ENCODE measurements at regions not wholly inside any gene's neighbourhood (a gene's known extent, or its start where the extent isn't known, plus 50 kb on each side); places are given as distances from the start of the nearest gene placed in this dataset.

DNA sequence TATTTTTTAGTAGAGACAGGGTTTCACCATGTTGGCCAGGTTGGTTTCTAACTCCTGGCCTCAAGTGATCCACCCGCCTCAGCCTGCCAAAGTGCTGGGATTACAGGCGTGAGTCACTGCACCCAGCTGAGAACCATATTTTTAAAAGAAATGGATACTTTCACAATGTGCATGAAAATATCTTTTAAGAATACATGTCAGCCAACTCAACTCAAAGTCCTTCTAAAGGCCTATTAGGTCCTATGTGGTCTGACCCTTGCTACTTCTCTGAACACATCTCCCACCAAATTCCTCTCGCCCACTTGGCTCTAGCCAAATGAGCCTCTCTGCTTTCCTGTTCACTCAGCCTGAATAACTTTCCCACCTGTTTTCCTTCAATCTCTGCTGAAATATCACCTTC, 119.6 kb downstream of the MTX2 start:
- no peak overlapping the region for H3K9ac ChIP-seq (ENCODE audit: low read length)
- no peaks in the 10 kb centered on the region for H3K36me3 ChIP-seq (ENCODE audit: low read depth, low read length)
- H3K4me2 ChIP-seq (ENCODE audit: low read length) = no peak overlapping the region
- no peak overlapping the region for H3K4me3 ChIP-seq (ENCODE audit: low read length)
- ATAC-seq (no peak), DNase-seq (peak; percentile 0)
- H3K27me3 ChIP-seq (ENCODE audit: low read length) = no peaks in the 10 kb centered on the region
- H4K20me1 ChIP-seq (ENCODE audit: low read length) = no peaks in the 10 kb centered on the region
- H3K9me3 ChIP-seq (ENCODE audit: low read length) = no peaks in the 10 kb centered on the region
- no peaks in the 10 kb centered on the region for H3F3A ChIP-seq (ENCODE audit: low read length, unreplicated experiment)
- no peaks in the 10 kb centered on the region for H3K4me1 ChIP-seq (ENCODE audit: insufficient read depth, low read length)
- intact Hi-C loops (cut with micrococcal nuclease) = no loop called here
- H3K79me2 ChIP-seq (ENCODE audit: low read length) = no peaks in the 10 kb centered on the region
- BruUV-seq (replicated peaks) = no TSS peak
- ChIA-PET POLR2A (ENCODE audit: unreplicated experiment) (no interaction called here), CTCF (interaction anchor here (0.6 kb wide), 1 partner anchor 61 kb away, joined by 4 read pairs; no protein-coding TSS in a partner anchor)
- H3K9me2 ChIP-seq (replicated peaks; ENCODE audit: low read length) = no peaks in the 10 kb centered on the region
- TF ChIP-seq, protein P1, sequence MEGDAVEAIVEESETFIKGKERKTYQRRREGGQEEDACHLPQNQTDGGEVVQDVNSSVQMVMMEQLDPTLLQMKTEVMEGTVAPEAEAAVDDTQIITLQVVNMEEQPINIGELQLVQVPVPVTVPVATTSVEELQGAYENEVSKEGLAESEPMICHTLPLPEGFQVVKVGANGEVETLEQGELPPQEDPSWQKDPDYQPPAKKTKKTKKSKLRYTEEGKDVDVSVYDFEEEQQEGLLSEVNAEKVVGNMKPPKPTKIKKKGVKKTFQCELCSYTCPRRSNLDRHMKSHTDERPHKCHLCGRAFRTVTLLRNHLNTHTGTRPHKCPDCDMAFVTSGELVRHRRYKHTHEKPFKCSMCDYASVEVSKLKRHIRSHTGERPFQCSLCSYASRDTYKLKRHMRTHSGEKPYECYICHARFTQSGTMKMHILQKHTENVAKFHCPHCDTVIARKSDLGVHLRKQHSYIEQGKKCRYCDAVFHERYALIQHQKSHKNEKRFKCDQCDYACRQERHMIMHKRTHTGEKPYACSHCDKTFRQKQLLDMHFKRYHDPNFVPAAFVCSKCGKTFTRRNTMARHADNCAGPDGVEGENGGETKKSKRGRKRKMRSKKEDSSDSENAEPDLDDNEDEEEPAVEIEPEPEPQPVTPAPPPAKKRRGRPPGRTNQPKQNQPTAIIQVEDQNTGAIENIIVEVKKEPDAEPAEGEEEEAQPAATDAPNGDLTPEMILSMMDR (conservative IDR thresholded peaks at IDR 0.05; ENCODE audit: low read depth, low read length) = no peak
- no peak for TF ChIP-seq EZH2 (IDR thresholded peaks at IDR 0.05; ENCODE audit: low read length, unreplicated experiment)
- no peak for TF ChIP-seq EZH2phosphoT487 (IDR thresholded peaks at IDR 0.05; ENCODE audit: borderline replicate concordance, low read length)
- H3K27ac ChIP-seq (ENCODE audit: low read length) = no peak overlapping the region
- no peak overlapping the region for H2AFZ ChIP-seq (ENCODE audit: low read length)

DNA sequence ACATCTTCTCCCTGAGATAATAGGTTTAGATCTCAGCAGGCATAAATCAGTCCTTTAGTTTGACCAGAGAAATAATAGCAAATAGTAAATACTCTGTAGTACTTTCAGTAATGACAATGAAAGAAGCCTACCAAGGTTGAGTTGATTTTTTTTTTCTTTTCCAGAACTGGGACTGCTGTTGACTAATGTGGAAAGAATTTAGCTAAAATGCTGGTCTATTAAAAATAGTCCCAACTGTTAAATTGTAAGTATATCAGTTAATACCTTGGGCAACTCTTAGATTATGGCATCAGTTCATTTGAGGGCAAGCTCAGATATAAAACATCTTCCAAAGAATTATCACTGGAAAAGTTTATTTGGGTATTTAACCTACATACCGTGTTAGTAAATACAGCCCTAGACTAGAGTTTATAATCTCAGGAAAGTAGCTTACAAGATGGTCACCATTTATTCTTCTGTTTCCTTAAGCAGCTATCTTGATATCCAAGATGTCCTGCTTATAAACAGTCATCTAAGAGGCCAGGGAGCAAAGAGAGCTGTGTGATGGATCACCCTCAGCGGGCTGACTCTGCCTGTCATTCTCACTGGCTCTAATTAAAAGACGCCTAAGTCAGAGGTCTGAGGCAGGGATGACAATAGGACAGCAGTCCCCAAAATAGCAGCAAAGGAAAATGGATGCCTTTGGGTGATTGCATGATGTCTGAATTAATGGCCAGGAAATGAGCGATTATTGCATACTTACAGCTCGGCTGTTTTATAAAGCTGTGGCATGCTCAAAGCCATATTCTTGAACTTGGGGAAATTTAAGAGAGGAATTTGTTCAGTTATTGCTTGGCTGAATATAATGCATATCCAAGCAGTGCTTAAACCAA, 121.3 kb downstream of the MTX2 start:
- ChIA-PET CTCF (no interaction called here), POLR2A (ENCODE audit: unreplicated experiment) (no interaction called here)
- H3K4me1 ChIP-seq (ENCODE audit: insufficient read depth, low read length) = peaks cover 9% of the 10 kb centered on the region
- no peak overlapping the region for H3K4me3 ChIP-seq (ENCODE audit: low read length)
- no peaks in the 10 kb centered on the region for H3K27me3 ChIP-seq (ENCODE audit: low read length)
- no peak overlapping the region for H3K4me2 ChIP-seq (ENCODE audit: low read length)
- H3K9me3 ChIP-seq (ENCODE audit: low read length) = no peaks in the 10 kb centered on the region
- no TSS peak for BruUV-seq (replicated peaks)
- intact Hi-C loops (cut with micrococcal nuclease) = no loop called here
- no peaks in the 10 kb centered on the region for H4K20me1 ChIP-seq (ENCODE audit: low read length)
- ATAC-seq (no peak), DNase-seq (peak; percentile 17)
- no peaks in the 10 kb centered on the region for H3K36me3 ChIP-seq (ENCODE audit: low read depth, low read length)
- no peak overlapping the region for H3K27ac ChIP-seq (ENCODE audit: low read length)
- no peaks in the 10 kb centered on the region for H3K9me2 ChIP-seq (replicated peaks; ENCODE audit: low read length)
- H2AFZ ChIP-seq (ENCODE audit: low read length) = 0 out of 2 replicates have a peak overlapping the region, but pooled peaks have one; percentile 23
- no peaks in the 10 kb centered on the region for H3F3A ChIP-seq (ENCODE audit: low read length, unreplicated experiment)
- TF ChIP-seq, protein P1 (conservative IDR thresholded peaks at IDR 0.05; ENCODE audit: low read depth, low read length) = no peak
- TF ChIP-seq EZH2 (IDR thresholded peaks at IDR 0.05; ENCODE audit: low read length, unreplicated experiment) (no peak), EZH2phosphoT487 (IDR thresholded peaks at IDR 0.05; ENCODE audit: borderline replicate concordance, low read length) (no peak)
- no peaks in the 10 kb centered on the region for H3K79me2 ChIP-seq (ENCODE audit: low read length)
- no peak overlapping the region for H3K9ac ChIP-seq (ENCODE audit: low read length)

DNA sequence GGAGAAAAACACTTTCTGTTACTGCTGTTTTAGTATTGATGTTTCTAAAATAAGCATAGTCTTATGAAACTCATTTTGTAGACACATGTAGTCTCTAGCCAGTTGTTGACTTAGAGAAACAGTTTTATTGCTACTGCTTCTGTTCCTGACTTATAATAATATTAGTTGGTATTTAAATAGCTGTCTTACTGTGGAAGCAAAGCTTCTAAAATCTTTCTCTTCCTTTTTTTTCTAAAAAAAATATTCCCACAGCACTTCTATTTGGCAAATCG, 121.8 kb downstream of the MTX2 start:
- DNase-seq (no peak), ATAC-seq (no peak)
- intact Hi-C loops (cut with micrococcal nuclease) = no loop called here
- no peak overlapping the region for H3K4me3 ChIP-seq (ENCODE audit: low read length)
- no peaks in the 10 kb centered on the region for H3K27me3 ChIP-seq (ENCODE audit: low read length)
- CTCF ChIA-PET = no interaction called here
- no peak for TF ChIP-seq EZH2phosphoT487 (IDR thresholded peaks at IDR 0.05; ENCODE audit: borderline replicate concordance, low read length)
- TF ChIP-seq, protein P1 (conservative IDR thresholded peaks at IDR 0.05; ENCODE audit: low read depth, low read length) = no peak
- no peak for TF ChIP-seq EZH2 (IDR thresholded peaks at IDR 0.05; ENCODE audit: low read length, unreplicated experiment)
- H3K27ac ChIP-seq (ENCODE audit: low read length) = no peak overlapping the region
- H3K9me2 ChIP-seq (replicated peaks; ENCODE audit: low read length) = no peaks in the 10 kb centered on the region
- H3K36me3 ChIP-seq (ENCODE audit: low read depth, low read length) = no peaks in the 10 kb centered on the region
- H3K9ac ChIP-seq (ENCODE audit: low read length) = no peak overlapping the region
- H3K4me2 ChIP-seq (ENCODE audit: low read length) = no peak overlapping the region
- POLR2A ChIA-PET (ENCODE audit: unreplicated experiment) = no interaction called here
- no TSS peak for BruUV-seq (replicated peaks)
- no peaks in the 10 kb centered on the region for H4K20me1 ChIP-seq (ENCODE audit: low read length)
- H3K9me3 ChIP-seq (ENCODE audit: low read length) = no peaks in the 10 kb centered on the region
- no peak overlapping the region for H2AFZ ChIP-seq (ENCODE audit: low read length)
- H3K79me2 ChIP-seq (ENCODE audit: low read length) = no peaks in the 10 kb centered on the region
- no peaks in the 10 kb centered on the region for H3F3A ChIP-seq (ENCODE audit: low read length, unreplicated experiment)
- peaks cover 11% of the 10 kb centered on the region for H3K4me1 ChIP-seq (ENCODE audit: insufficient read depth, low read length)
